ENCODE measurements at regions not wholly inside any gene's neighbourhood (a gene's known extent, or its start where the extent isn't known, plus 50 kb on each side); places are given as distances from the start of the nearest gene placed in this dataset.

DNA sequence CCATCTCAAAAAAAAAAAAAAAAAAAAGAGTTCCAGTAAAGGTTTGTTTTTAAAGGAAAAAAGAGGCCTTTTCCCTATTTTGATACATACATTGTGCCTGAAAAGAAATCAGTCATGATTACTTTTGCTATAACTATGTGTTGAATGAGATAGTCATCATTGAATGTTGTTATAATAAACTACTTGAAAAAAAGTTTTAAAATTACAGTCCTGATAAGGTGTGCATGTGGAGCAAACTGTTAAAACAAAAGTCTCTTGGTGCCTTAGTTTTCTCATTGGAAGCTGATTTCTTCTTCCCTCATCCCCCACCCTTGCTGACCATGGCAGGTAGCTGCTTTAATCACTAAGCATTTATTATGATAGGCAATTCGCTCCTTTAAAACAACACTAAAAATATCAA is 172.3 kb upstream of the TBCA start:
- H3K4me1 ChIP-seq (ENCODE audit: insufficient read depth, low read length): no peaks in the 10 kb centered on the region
- H3K4me3 ChIP-seq (ENCODE audit: low read length): no peak overlapping the region
- H3K27me3 ChIP-seq (ENCODE audit: insufficient read depth, low read length): peaks cover 13% of the 10 kb centered on the region
- no peaks in the 10 kb centered on the region for H3K9me3 ChIP-seq (ENCODE audit: low read depth, low read length)

DNA sequence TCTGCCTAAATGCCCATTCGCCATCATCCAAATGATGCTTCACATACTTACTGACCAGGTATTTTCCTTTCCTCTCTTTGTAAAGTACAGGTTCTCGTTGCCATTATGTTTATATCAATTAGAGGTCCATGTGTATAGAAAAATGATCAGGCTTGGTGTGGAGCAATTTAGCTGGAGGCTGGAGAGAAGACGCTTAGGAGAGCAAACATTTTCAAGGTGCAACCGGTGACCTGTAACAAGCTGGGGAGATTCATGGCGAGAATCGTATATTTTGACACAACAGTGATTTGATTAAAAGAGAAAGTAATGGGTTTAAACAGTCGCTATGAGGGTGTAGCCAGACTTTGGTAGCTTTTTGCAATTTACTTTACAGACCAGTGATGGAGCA is 170.9 kb upstream of the TBCA start:
- no peaks in the 10 kb centered on the region for H3K4me1 ChIP-seq (ENCODE audit: insufficient read depth, low read length)
- peaks cover 13% of the 10 kb centered on the region for H3K27me3 ChIP-seq (ENCODE audit: insufficient read depth, low read length)
- H3K4me3 ChIP-seq (ENCODE audit: low read length): no peak overlapping the region
- no peaks in the 10 kb centered on the region for H3K9me3 ChIP-seq (ENCODE audit: low read depth, low read length)

DNA sequence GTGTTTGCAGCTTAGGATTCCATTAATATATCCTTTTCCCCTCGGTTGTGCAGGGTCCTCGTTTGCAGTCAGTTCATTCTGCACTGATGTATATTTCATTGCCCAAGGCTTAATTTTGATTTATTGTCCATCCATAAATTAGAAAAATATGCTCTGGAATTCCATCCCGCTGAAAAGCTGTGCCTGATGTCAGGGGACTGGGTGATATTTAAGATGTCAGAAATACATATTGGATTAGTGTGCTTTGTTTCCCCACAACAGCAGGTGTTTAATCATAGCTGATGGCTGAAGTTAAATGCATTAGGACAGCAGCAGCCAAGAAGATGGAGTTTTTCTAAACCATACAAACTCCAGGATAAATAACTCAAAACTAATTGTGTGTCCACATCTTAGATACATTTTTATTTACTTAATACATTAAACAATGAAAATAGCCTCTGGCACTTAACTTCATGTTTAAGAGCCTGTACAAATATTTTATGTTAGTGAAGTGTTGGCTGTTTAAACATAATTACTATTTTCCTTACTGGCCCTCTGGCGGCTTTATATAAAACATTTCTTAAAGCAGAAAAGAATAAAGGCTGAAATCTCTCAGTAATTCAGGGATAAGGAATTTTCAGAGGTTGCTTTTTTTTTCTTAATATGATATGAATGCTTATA is 170.4 kb upstream of the TBCA start:
- Histone ChIP-seq H3K4me1 (ENCODE audit: insufficient read depth, low read length) (no peaks in the 10 kb centered on the region), H3K9me3 (ENCODE audit: low read depth, low read length) (no peaks in the 10 kb centered on the region), H3K27me3 (ENCODE audit: insufficient read depth, low read length) (peaks cover 13% of the 10 kb centered on the region), H3K4me3 (ENCODE audit: low read length) (no peak overlapping the region)

DNA sequence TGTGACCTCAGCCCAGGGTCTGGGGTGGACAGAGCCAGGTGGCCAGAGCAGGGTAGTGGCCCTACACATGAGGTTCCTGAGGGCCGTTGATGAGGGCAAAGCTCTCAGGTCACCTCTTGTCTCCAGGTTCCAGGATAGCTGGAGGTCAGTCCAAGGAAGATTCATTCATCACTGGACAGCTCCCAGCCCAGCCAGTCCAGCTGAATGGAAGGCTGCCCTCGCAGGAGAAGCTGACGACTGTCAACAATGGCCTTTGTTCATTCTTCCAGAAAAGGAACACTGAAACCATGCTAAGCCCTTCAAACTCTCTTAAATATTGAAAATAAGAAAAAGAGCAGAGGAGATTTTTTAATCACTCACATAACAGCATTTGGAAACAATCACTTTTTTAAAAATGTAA is 169.7 kb upstream of the TBCA start:
- Histone ChIP-seq H3K9me3 (ENCODE audit: low read depth, low read length) (no peaks in the 10 kb centered on the region), H3K4me3 (ENCODE audit: low read length) (no peak overlapping the region), H3K4me1 (ENCODE audit: insufficient read depth, low read length) (no peaks in the 10 kb centered on the region), H3K27me3 (ENCODE audit: insufficient read depth, low read length) (peaks cover 13% of the 10 kb centered on the region)

DNA sequence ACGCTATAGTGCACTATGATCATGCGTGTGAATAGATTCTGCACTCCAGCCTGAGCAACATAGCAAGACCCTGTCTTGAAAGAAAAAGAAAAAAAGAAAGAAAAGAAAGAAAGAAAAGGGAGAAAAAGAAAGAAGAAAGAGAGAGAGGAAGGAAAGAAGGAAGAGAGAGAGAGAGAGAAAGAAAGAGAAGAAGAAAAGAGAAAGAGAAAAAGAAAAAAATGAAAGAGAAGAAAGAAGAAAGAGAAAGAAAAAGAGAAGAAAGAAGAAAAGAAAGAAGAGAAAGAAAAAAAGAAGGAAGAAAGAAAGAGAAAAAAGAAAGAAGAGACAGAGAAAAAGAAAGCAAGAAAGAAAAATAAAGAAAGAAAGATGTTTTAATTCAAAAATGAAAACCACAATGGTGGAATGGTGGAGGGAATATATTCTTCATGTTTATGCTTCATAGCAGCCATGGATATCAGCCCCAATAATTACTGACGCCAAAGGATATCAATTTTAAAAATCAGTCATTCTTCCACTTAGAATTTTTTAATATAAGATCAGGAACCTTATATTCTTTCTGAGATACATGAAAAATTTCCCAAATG is 168.7 kb upstream of the TBCA start:
- H3K4me3 ChIP-seq (ENCODE audit: low read length): no peak overlapping the region
- no peaks in the 10 kb centered on the region for H3K4me1 ChIP-seq (ENCODE audit: insufficient read depth, low read length)
- H3K27me3 ChIP-seq (ENCODE audit: insufficient read depth, low read length): peaks cover 13% of the 10 kb centered on the region
- H3K9me3 ChIP-seq (ENCODE audit: low read depth, low read length): no peaks in the 10 kb centered on the region

DNA sequence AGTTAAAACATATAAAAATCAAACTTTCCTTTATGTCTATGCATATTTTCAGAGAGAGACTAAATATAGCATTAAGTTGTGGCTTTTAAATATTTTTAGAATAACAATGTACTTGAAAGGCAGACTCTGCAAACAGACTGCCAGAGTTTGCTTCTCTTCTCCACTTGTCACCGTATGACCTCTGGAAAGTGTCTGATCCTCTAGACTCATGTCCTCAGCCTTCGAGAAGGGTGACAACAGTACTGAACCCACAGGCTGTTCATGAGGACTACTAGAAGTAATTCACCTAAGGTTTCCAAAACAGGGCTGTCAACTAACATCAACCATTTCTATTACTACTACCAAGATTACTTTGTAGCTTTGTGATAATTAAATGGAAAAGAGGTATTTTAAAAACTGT is 167.7 kb upstream of the TBCA start:
- Histone ChIP-seq H3K4me1 (ENCODE audit: insufficient read depth, low read length) (no peaks in the 10 kb centered on the region), H3K9me3 (ENCODE audit: low read depth, low read length) (no peaks in the 10 kb centered on the region), H3K4me3 (ENCODE audit: low read length) (no peak overlapping the region), H3K27me3 (ENCODE audit: insufficient read depth, low read length) (peaks cover 13% of the 10 kb centered on the region)

DNA sequence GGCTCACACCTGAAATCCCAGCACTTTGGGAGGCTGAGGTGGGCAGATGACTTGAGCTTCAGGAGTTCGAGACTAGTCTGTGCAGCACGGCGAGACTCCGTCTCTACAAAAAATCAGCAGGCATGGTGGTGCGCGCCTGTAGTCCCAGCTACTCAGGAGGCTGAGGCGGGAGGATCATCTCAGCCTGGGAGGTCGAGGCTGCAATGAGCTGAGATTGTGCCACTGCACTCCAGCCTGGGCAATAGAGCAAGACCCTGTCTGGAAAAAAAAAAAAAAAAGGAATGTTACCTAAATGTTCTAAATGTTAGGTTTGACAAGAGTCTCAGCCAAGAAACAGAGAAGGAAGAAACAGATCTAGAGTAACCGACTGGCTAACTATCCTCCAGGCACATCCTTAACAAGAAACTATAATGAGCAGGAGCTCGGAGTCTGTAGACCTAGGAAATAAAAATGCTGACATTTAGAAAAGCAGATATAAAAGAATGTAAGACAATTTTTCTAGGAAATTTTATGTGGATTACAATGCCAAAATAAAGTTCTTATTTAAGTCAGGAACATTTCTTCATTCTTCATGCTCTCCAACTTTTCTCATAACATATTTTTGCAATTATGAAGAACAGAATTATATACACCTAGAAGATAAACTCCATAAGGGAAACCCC is 166.6 kb upstream of the TBCA start:
- Histone ChIP-seq H3K27me3 (ENCODE audit: insufficient read depth, low read length) (peaks cover 13% of the 10 kb centered on the region), H3K4me3 (ENCODE audit: low read length) (no peak overlapping the region), H3K4me1 (ENCODE audit: insufficient read depth, low read length) (peaks cover 4% of the 10 kb centered on the region), H3K9me3 (ENCODE audit: low read depth, low read length) (no peaks in the 10 kb centered on the region)

DNA sequence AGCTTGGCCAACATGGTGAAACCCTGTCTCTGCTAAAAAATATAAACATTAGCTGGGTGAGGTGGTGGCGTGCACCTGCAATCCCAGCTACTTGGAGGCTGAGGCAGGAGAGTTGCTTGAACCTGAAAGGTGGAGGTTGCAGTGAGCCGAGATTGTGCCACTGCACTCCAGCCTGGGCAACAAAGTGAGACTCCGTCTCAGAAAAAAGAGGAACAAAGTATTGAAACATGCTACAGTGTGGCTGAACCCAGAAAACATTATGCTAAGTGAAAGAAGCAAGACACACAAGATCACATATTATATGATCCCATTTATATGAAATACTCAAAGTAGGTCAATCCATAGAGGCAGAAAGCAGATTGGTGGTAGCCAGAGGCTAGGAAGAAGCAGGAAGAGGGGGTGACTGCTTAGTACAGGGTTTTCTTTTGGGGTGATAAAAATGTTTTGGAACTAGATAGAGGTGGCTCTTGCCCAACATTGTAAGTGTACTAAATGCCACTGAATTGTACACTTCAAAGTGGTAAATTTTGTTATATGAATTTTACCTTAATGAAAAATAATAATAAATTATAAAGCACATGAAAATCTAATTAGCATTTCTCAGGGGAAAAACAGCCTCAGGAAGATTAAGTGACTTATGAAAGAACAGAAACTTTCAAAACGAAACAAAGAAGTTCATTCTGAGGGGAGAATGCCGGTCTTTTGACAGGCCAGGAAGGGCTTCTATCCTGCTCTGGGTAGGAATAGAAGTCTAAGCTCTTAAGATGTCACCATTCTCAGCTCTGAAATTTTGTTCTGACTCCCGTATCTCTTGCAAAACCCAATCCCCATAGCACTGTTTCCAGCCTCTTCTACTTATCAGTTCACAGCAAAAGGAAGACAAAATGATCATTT is 161.1 kb upstream of the TBCA start:
- H3K27me3 ChIP-seq (ENCODE audit: insufficient read depth, low read length): no peaks in the 10 kb centered on the region
- no peak overlapping the region for H3K4me3 ChIP-seq (ENCODE audit: low read length)
- H3K4me1 ChIP-seq (ENCODE audit: insufficient read depth, low read length): peaks cover 26% of the 10 kb centered on the region
- no peaks in the 10 kb centered on the region for H3K9me3 ChIP-seq (ENCODE audit: low read depth, low read length)

DNA sequence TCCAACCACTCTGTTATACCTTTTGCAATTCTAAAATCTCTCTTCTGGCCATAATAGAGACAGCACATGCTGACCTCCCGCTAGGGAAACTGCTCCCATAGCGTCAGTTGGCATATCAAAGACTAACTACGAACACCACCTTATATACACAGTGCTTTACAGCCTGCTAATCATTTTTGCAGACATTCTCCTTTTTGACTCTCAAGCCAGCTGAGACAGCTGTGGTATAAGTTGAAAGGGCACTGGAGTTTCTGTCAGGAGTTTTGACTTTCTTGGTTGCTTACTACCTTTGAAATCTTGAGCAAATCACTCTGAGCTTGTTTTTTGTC is 160.2 kb upstream of the TBCA start:
- Histone ChIP-seq H3K4me1 (ENCODE audit: insufficient read depth, low read length) (peaks cover 26% of the 10 kb centered on the region), H3K27me3 (ENCODE audit: insufficient read depth, low read length) (no peaks in the 10 kb centered on the region), H3K9me3 (ENCODE audit: low read depth, low read length) (no peaks in the 10 kb centered on the region), H3K4me3 (ENCODE audit: low read length) (no peak overlapping the region)

DNA sequence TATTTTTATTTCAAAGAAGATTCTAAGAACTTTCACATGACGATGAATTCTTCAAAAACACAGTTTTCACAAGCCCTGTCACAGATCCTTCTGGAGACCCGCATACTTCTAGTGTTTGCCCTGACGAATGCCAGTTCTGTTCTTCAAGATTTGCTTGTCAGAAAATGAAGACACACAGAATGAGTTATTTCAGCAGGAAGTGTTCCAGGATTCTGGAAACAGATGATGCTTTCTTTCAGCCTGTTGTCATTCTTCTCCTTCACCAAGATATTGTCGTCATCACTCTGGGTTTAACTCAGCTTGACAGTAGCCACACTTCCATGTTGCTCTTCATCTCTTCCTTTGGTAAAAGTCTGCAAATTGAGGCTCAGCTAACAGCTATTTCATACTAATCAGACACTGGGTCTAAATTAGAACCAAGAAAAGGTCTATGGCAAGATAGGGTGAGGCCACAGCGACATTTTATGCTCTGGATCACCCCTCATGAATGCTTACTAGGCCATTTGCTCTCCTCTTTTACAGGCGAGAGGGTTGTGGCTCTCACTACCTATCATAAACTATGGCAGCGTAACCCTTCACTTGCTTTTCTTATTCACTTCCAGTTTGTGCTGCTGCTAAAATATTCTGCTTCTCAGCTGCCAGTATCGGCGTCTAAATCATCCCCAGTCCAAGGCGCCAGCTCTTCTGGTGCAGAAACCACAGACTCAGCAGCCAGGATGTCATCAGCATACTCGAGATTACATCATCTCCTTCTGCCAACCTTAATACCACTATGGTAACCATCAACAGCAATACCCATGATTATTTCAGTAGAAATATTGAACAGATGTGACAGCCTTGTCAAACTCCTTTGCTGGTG is 159.6 kb upstream of the TBCA start:
- H3K4me1 ChIP-seq (ENCODE audit: insufficient read depth, low read length): peaks cover 26% of the 10 kb centered on the region
- no peaks in the 10 kb centered on the region for H3K9me3 ChIP-seq (ENCODE audit: low read depth, low read length)
- H3K27me3 ChIP-seq (ENCODE audit: insufficient read depth, low read length): no peaks in the 10 kb centered on the region
- H3K4me3 ChIP-seq (ENCODE audit: low read length): no peak overlapping the region

DNA sequence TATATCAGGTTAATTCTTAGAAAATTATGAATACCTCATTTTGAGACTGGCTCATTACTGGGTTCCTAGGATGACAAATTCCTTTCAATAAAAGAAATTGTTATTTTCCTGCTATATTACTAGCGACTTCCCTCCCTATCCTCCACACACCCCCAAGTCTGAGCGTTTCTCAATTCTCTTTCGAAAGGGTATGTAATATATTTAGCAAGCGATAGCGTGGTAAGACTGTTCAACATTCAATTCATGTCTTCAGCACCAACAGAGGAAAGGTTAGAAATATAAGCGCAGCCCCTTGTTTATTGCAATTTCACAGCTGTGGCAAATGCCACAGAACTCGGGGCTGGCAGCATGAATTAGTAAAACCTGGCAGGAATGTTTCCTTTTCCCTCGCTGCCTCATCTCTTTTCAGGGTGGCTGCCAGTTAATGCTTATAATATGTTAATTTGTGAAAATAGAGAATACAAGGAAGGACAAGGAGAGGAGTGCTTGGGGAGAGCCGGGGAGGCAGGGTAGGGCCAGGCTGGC is 152.7 kb upstream of the TBCA start:
- Histone ChIP-seq H3K4me3 (ENCODE audit: low read length) (no peak overlapping the region), H3K27me3 (ENCODE audit: insufficient read depth, low read length) (no peaks in the 10 kb centered on the region), H3K4me1 (ENCODE audit: insufficient read depth, low read length) (no peaks in the 10 kb centered on the region), H3K9me3 (ENCODE audit: low read depth, low read length) (no peaks in the 10 kb centered on the region)

DNA sequence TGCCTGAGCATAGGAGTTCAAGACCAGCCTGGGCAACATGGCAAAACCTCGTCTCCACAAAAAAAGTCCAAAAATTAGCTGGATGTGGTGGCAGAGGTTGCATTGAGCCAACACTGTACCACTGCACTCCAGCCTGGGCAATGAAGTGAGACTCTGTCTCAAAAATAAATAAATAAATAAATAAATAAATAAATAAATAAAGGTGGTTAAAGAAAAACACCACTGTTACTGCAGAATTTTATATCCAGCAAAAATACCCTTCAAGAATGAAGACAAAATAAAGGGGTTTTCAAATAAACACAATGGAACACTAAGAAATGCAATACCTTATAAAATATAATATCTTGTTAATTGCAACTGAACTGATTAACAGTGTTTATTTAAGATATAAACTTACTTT is 150.2 kb upstream of the TBCA start:
- Histone ChIP-seq H3K27me3 (ENCODE audit: insufficient read depth, low read length) (no peaks in the 10 kb centered on the region), H3K4me1 (ENCODE audit: insufficient read depth, low read length) (no peaks in the 10 kb centered on the region), H3K9me3 (ENCODE audit: low read depth, low read length) (no peaks in the 10 kb centered on the region), H3K4me3 (ENCODE audit: low read length) (no peak overlapping the region)

DNA sequence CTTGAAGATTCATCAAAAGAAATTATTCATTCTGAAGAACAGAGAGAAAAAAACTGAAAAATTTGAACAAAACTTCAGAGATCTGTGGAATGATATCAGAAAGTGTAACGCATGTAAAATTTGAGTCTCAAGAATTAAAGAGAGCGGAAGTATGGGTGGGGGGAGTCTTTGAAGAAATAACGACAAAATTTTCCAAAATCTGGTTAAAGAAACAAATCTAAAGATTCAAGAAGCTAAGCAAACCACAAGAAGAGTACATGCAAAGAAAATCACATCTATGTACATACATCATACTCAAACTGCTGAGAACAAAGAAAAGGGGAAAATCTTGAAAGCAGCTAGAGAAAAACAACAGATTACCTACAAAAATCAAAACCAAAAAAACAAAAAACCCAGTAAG is 149.4 kb upstream of the TBCA start:
- no peaks in the 10 kb centered on the region for H3K9me3 ChIP-seq (ENCODE audit: low read depth, low read length)
- H3K4me3 ChIP-seq (ENCODE audit: low read length): no peak overlapping the region
- no peaks in the 10 kb centered on the region for H3K27me3 ChIP-seq (ENCODE audit: insufficient read depth, low read length)
- H3K4me1 ChIP-seq (ENCODE audit: insufficient read depth, low read length): no peaks in the 10 kb centered on the region

DNA sequence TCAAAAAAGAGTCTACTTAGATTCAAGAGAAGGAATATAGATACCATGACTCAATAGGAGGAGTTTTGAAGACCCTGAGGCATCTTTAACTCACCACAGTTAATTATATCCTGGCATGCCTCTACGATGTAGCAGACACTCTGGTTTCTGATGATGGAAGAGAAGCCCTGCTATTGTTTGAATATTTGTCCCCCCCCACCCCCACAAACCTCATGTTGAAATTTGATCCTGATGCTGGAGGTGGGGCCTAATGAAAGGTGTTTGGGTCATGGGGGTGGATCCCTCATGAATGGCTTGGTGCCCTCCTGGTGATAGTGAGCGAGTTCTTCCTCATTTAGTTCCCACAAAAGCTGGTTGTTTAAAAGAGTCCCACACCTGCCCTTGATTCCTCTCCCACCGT is 147.9 kb upstream of the TBCA start:
- Histone ChIP-seq H3K4me1 (ENCODE audit: insufficient read depth, low read length) (no peaks in the 10 kb centered on the region), H3K9me3 (ENCODE audit: low read depth, low read length) (no peaks in the 10 kb centered on the region), H3K27me3 (ENCODE audit: insufficient read depth, low read length) (no peaks in the 10 kb centered on the region), H3K4me3 (ENCODE audit: low read length) (no peak overlapping the region)
